Uterus (tissue), 2 donors: ENCODE measurements at regions not wholly inside any gene's neighbourhood (a gene's known extent, or its start where the extent isn't known, plus 50 kb on each side); places are given as distances from the start of the nearest gene placed in this dataset.

ENCODE experiments used
- POLR2A ChIP-seq, 2 donors: fragments of 450-650 bp; IDR thresholded peaks; one replicate each; pipeline ENCODE4 v1.6.1; 2016; ENCODE audit warnings: antibody characterized with exemption in 2 of 2, mild to moderate bottlenecking in 1 of 2, moderate library complexity in 1 of 2
- TF ChIP-seq, protein P1 (sequence below), 4 experiments: fragments of 200-600 bp in 2 of 4; fragments of 450-650 bp in 2 of 4; sonication (generic) in 2 of 4; IDR thresholded peaks; one replicate each; pipeline ENCODE4 v1.5.1; 2016 to 2019; ENCODE audit warnings: antibody characterized with exemption in 4 of 4, mild to moderate bottlenecking in 2 of 4, moderate library complexity in 1 of 4

DNA sequence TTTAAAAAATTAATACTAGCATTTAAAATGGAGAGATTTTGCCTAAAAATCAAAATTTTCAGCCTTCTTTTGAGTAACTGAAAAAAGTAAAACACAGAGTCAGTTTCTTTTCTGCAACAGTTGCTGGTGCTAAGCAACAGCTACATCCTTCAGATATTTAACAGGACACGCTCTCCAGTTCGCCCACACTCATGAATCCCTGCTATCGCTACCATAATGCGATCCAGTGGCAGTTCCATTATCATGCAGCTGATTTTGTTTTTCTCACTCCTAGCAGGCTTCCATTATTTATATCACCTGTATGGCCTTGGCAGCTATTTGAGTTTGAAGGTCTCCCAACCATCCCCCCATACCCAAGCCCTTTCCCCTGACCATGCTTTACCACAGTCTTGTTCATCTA lies 93.1 kb upstream of the NCKAP5 start:
- TF ChIP-seq, protein P1, sequence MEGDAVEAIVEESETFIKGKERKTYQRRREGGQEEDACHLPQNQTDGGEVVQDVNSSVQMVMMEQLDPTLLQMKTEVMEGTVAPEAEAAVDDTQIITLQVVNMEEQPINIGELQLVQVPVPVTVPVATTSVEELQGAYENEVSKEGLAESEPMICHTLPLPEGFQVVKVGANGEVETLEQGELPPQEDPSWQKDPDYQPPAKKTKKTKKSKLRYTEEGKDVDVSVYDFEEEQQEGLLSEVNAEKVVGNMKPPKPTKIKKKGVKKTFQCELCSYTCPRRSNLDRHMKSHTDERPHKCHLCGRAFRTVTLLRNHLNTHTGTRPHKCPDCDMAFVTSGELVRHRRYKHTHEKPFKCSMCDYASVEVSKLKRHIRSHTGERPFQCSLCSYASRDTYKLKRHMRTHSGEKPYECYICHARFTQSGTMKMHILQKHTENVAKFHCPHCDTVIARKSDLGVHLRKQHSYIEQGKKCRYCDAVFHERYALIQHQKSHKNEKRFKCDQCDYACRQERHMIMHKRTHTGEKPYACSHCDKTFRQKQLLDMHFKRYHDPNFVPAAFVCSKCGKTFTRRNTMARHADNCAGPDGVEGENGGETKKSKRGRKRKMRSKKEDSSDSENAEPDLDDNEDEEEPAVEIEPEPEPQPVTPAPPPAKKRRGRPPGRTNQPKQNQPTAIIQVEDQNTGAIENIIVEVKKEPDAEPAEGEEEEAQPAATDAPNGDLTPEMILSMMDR (IDR thresholded peaks at IDR 0.05) = no peak
- TF ChIP-seq POLR2A (IDR thresholded peaks at IDR 0.05) = no peak
